Panc1 (cell line): ENCODE measurements at regions not wholly inside any gene's neighbourhood (a gene's known extent, or its start where the extent isn't known, plus 50 kb on each side); places are given as distances from the start of the nearest gene placed in this dataset.

Experiments used
- ATAC-seq: fragments of 200-7000 bp; cut with Tn5 transposase; 2 replicates; pipeline ENCODE4 v1.9.1; 2020; ENCODE audit warnings: mild to moderate bottlenecking, moderate library complexity
- BruUV-seq: library from RNA; stranded (reverse); fragments of 400-500 nt; replicated peaks from 2 replicates; lab custom pipeline; 2021; lab: Mats Ljungman, UMichigan
- CTCF ChIA-PET: fragments of 300-600 bp; sonication (Branson Sonifier 250); formaldehyde crosslinking; loops from one replicate; lab custom pipeline; 2022; ENCODE audit warnings: antibody characterized with exemption; lab: Charles Lee
- POLR2A ChIA-PET: fragments of 300-600 bp; sonication (Branson Sonifier 250); formaldehyde crosslinking; loops from one replicate; lab custom pipeline; 2022; ENCODE audit warnings: antibody characterized with exemption; lab: Charles Lee
- DNase-seq: peaks from one replicate; pipeline ENCODE4 v3.0.0-alpha.2; 2010; ENCODE audit warnings: low read depth, low spot score
- H3K27ac ChIP-seq: 2 replicates; pipeline ENCODE4 v1.5.1; 2011; ENCODE audit warnings: mild to moderate bottlenecking, low read length, inconsistent platforms
- H3K27me3 ChIP-seq: fragments of 200-500 bp; sonication (Bioruptor generic); 2 replicates; pipeline ENCODE4 v1.6.0; 2014; ENCODE audit warnings: low read length, inconsistent platforms; ENCODE audit not compliant: control insufficient read depth, insufficient read depth
- H3K36me3 ChIP-seq: fragments of 200-500 bp; sonication (Bioruptor generic); 2 replicates; pipeline ENCODE4 v1.5.1; 2014; ENCODE audit warnings: inconsistent platforms, mild to moderate bottlenecking, low read length, moderate library complexity; ENCODE audit not compliant: control insufficient read depth, insufficient read depth
- H3K4me1 ChIP-seq: 2 replicates; pipeline ENCODE4 v1.5.1; 2011; ENCODE audit warnings: inconsistent platforms, mild to moderate bottlenecking, low read length, moderate library complexity; ENCODE audit not compliant: control insufficient read depth, insufficient read depth
- H3K4me3 ChIP-seq, 2 experiments: 2 replicates each; pipeline ENCODE4 v1.5.1; 2011 to 2012; ENCODE audit warnings: low read depth in 2 of 2, low read length in 2 of 2, mild to moderate bottlenecking in 2 of 2, inconsistent platforms in 1 of 2, moderate library complexity in 1 of 2
- H3K9me3 ChIP-seq: fragments of 200-500 bp; sonication (Bioruptor generic); 2 replicates; pipeline ENCODE4 v1.5.1; 2014; ENCODE audit warnings: low read depth, mild to moderate bottlenecking, inconsistent platforms, low read length, moderate library complexity; ENCODE audit not compliant: control insufficient read depth, insufficient read depth
- POLR2AphosphoS5 ChIP-seq: IDR thresholded peaks from 2 replicates; pipeline ENCODE4 v1.6.1; 2012; ENCODE audit warnings: mild to moderate bottlenecking, low read depth, low read length, moderate library complexity
- SIN3A ChIP-seq: IDR thresholded peaks from 2 replicates; pipeline ENCODE4 v1.6.1; 2012; ENCODE audit warnings: low read depth, mild to moderate bottlenecking, low read length, moderate library complexity, borderline replicate concordance; ENCODE audit not compliant: insufficient read depth
- TCF7L2 ChIP-seq: IDR thresholded peaks from 2 replicates; pipeline ENCODE4 v1.6.1; 2011; ENCODE audit warnings: mild to moderate bottlenecking, low read depth, low read length, inconsistent platforms
- in situ Hi-C: cut with HindIII; loops from 2 replicates; pipeline ENCODE4 v1.10.0; 2016; ENCODE audit warnings: low sequenced_read_pairs, low pct_unique_long_range_greater_than_20kb
- intact Hi-C: fragments of 100-400 bp; cut with micrococcal nuclease; formaldehyde crosslinking; loops from one replicate; pipeline ENCODE4 v1.10.0; 2022; ENCODE audit not compliant: unreplicated experiment
- TF ChIP-seq, protein P1 (sequence below), 2 experiments: IDR thresholded peaks; 2 replicates each; pipeline ENCODE4 v1.6.1; 2011 to 2012; ENCODE audit warnings: low read depth in 2 of 2, control low read depth in 1 of 2, low read length in 1 of 2, mild to moderate bottlenecking in 1 of 2, moderate library complexity in 1 of 2; ENCODE audit not compliant: insufficient read depth in 1 of 2
- TF ChIP-seq, protein P2 (sequence below): fragments of 450-650 bp; IDR thresholded peaks from 2 replicates; pipeline ENCODE4 v1.5.1; 2017; ENCODE audit warnings: mild to moderate bottlenecking

DNA sequence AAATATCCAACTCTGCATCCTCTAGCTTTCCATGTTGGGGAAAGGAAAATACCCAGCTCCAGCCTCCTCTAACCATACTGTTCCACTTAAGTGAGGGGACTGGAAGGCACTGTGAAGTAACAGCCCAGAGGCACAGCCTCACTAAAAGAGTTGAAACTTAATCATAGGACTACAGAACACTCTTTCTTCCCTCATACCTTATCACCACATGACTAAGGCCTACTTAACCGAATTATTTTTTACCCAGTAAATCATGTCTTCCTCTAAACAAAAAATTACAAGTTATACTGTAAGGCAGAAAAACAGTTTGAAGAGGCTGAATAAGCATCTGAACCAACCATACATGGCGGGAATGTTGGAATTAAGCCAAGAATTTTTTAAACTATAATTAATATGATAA, 207.4 kb upstream of the MME start:
- H3K27ac ChIP-seq = no peak overlapping the region
- intact Hi-C loops (no loop called here), in situ Hi-C loops (no loop called here)
- ChIA-PET POLR2A (no interaction called here), CTCF (no interaction called here)
- H3K4me3 ChIP-seq = no peak overlapping the region
- H3K27me3 ChIP-seq = no peaks in the 10 kb centered on the region
- no peak for TF ChIP-seq POLR2AphosphoS5
- TF ChIP-seq TCF7L2 = no peak
- no peak for TF ChIP-seq SIN3A
- TF ChIP-seq, protein P1, sequence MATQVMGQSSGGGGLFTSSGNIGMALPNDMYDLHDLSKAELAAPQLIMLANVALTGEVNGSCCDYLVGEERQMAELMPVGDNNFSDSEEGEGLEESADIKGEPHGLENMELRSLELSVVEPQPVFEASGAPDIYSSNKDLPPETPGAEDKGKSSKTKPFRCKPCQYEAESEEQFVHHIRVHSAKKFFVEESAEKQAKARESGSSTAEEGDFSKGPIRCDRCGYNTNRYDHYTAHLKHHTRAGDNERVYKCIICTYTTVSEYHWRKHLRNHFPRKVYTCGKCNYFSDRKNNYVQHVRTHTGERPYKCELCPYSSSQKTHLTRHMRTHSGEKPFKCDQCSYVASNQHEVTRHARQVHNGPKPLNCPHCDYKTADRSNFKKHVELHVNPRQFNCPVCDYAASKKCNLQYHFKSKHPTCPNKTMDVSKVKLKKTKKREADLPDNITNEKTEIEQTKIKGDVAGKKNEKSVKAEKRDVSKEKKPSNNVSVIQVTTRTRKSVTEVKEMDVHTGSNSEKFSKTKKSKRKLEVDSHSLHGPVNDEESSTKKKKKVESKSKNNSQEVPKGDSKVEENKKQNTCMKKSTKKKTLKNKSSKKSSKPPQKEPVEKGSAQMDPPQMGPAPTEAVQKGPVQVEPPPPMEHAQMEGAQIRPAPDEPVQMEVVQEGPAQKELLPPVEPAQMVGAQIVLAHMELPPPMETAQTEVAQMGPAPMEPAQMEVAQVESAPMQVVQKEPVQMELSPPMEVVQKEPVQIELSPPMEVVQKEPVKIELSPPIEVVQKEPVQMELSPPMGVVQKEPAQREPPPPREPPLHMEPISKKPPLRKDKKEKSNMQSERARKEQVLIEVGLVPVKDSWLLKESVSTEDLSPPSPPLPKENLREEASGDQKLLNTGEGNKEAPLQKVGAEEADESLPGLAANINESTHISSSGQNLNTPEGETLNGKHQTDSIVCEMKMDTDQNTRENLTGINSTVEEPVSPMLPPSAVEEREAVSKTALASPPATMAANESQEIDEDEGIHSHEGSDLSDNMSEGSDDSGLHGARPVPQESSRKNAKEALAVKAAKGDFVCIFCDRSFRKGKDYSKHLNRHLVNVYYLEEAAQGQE (IDR thresholded peaks at IDR 0.05; ENCODE audit: insufficient read depth in 1 of 2, low read depth in 2 of 2, low read length in 1 of 2) = no peak
- TF ChIP-seq, protein P2, sequence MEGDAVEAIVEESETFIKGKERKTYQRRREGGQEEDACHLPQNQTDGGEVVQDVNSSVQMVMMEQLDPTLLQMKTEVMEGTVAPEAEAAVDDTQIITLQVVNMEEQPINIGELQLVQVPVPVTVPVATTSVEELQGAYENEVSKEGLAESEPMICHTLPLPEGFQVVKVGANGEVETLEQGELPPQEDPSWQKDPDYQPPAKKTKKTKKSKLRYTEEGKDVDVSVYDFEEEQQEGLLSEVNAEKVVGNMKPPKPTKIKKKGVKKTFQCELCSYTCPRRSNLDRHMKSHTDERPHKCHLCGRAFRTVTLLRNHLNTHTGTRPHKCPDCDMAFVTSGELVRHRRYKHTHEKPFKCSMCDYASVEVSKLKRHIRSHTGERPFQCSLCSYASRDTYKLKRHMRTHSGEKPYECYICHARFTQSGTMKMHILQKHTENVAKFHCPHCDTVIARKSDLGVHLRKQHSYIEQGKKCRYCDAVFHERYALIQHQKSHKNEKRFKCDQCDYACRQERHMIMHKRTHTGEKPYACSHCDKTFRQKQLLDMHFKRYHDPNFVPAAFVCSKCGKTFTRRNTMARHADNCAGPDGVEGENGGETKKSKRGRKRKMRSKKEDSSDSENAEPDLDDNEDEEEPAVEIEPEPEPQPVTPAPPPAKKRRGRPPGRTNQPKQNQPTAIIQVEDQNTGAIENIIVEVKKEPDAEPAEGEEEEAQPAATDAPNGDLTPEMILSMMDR = no peak
- DNase-seq (no peak), ATAC-seq (no peak)
- no peaks in the 10 kb centered on the region; the same call in 1 of the 2 replicates for H3K9me3 ChIP-seq
- no peaks in the 10 kb centered on the region for H3K4me1 ChIP-seq
- no peaks in the 10 kb centered on the region for H3K36me3 ChIP-seq
- BruUV-seq = no TSS peak

DNA sequence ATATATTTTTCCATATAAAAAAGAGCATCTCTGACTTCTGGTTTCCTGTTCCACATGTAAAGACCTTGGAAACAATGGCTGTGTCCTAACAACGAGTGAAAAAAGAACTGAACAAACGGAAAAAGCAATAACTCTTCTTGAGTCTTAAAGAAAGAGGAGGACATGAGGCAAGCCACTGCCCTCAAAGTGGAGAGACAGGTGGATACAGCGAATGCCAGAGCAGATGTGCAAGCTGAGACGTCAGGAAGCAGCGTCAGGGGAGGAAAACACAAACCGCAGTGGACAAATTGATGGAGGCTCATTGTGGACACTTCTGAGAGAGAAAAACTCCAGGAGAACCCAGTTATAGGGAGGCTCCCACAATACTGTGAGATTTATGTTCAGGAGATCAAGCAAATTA, 208.0 kb upstream of the MME start:
- in situ Hi-C loops (no loop called here), intact Hi-C loops (no loop called here)
- ChIA-PET POLR2A (no interaction called here), CTCF (no interaction called here)
- Histone ChIP-seq H3K9me3 (no peaks in the 10 kb centered on the region; the same call in 1 of the 2 replicates), H3K4me3 (no peak overlapping the region), H3K4me1 (no peaks in the 10 kb centered on the region), H3K27me3 (no peaks in the 10 kb centered on the region), H3K36me3 (no peaks in the 10 kb centered on the region), H3K27ac (no peak overlapping the region)
- no peak for DNase-seq
- TF ChIP-seq, protein P1 (IDR thresholded peaks at IDR 0.05; ENCODE audit: insufficient read depth in 1 of 2, low read depth in 2 of 2, low read length in 1 of 2) = no peak
- TF ChIP-seq, protein P2 = no peak
- TF ChIP-seq TCF7L2 (no peak), SIN3A (no peak), POLR2AphosphoS5 (no peak)
- no peak for ATAC-seq
- BruUV-seq = no TSS peak
